ENCODE measurements at regions not wholly inside any gene's neighbourhood (a gene's known extent, or its start where the extent isn't known, plus 50 kb on each side); places are given as distances from the start of the nearest gene placed in this dataset.
A peak's percentile ranks its signal among the peaks of the same experiment; 100 is the strongest.

- H2AFZ ChIP-seq (ENCODE audit: low read length), result no peak overlapping the region
- no peak overlapping the region for H2BK15ac ChIP-seq (ENCODE audit: low read depth, low read length)
- TF ChIP-seq CTCF (conservative IDR thresholded peaks at IDR 0.05), result no peak
Observed at GRCh38 chr13:63393112-63393511, 1977.5 kb upstream of the PCDH20 start.

More at GRCh38 chr13:63393112-63393511, 1977.5 kb upstream of the PCDH20 start:
- Histone ChIP-seq H3K4ac (ENCODE audit: low read depth, low read length) (no peak overlapping the region), H3K9me3 (ENCODE audit: control insufficient read depth, low read depth, low read length) (no peaks in the 10 kb centered on the region), H3K27ac (ENCODE audit: insufficient read length, low read depth, low read length) (no peak overlapping the region), H2BK5ac (ENCODE audit: insufficient read length, low read length) (no peak overlapping the region), H2BK20ac (ENCODE audit: low read depth, low read length, poor library complexity, severe bottlenecking) (no peak overlapping the region), H3K56ac (ENCODE audit: insufficient read length, low read depth, low read length) (no peak overlapping the region), H3K79me1 (ENCODE audit: insufficient read depth, low read depth, low read length, poor library complexity, severe bottlenecking) (no peaks in the 10 kb centered on the region), H4K5ac (ENCODE audit: insufficient read length, low read depth, low read length) (no peak overlapping the region), H4K20me1 (ENCODE audit: control insufficient read depth, insufficient read depth, insufficient read length) (no peaks in the 10 kb centered on the region), H2BK12ac (ENCODE audit: insufficient read length, low read depth, low read length) (no peak overlapping the region), H3T11ph (ENCODE audit: low read length) (no peak overlapping the region), H3K23me2 (ENCODE audit: insufficient read length, low read depth, low read length, poor library complexity, severe bottlenecking) (no peaks in the 10 kb centered on the region), H3K23ac (ENCODE audit: insufficient read length, low read depth, low read length) (no peak overlapping the region), H3K4me2 (ENCODE audit: insufficient read depth, insufficient read length, low read length) (no peak overlapping the region), H4K91ac (ENCODE audit: insufficient read length, low read depth, low read length) (no peak overlapping the region), H2AK5ac (ENCODE audit: insufficient read length, low read length) (no peak overlapping the region), H3K79me2 (ENCODE audit: insufficient read depth, low read length) (no peaks in the 10 kb centered on the region), H3K9ac (ENCODE audit: extremely low read depth, insufficient read length, low read length) (no peak overlapping the region), H2BK120ac (ENCODE audit: low read depth, low read length, poor library complexity, severe bottlenecking) (no peak overlapping the region), H3K14ac (ENCODE audit: insufficient read depth, low read length) (no peak overlapping the region), H3K4me1 (ENCODE audit: insufficient read depth, low read length) (no peaks in the 10 kb centered on the region), H3K18ac (ENCODE audit: insufficient read length, low read depth, low read length) (no peak overlapping the region), H4K8ac (replicated peaks; ENCODE audit: insufficient read length, low read depth, low read length) (no peak overlapping the region), H3K27me3 (ENCODE audit: insufficient read depth, low read length) (no peaks in the 10 kb centered on the region)
- H3K4me3 Mint-ChIP-seq, result no peak overlapping the region
- H3K27ac Mint-ChIP-seq, result 0 out of 7 replicates have a peak overlapping the region, but pooled peaks of 1 of the 3 experiments have one; percentile 61
- H3K4me1 Mint-ChIP-seq, result no peaks in the 10 kb centered on the region
- no CpG with 5 or more reads among the region's 3 CpGs for WGBS (ENCODE audit: extremely low coverage, insufficient read length, low lambda C conversion rate)
- no peaks in the 10 kb centered on the region for H3K27me3 Mint-ChIP-seq (ENCODE audit: low read depth)
- no peak for DNase-seq
- no peaks in the 10 kb centered on the region for H3K9me3 Mint-ChIP-seq
- no peaks in the 10 kb centered on the region for H3K36me3 Mint-ChIP-seq (ENCODE audit: insufficient read depth in 1 of 3, low read depth in 3 of 3)
